ENCODE measurements at regions not wholly inside any gene's neighbourhood (a gene's known extent, or its start where the extent isn't known, plus 50 kb on each side); places are given as distances from the start of the nearest gene placed in this dataset.

DNA sequence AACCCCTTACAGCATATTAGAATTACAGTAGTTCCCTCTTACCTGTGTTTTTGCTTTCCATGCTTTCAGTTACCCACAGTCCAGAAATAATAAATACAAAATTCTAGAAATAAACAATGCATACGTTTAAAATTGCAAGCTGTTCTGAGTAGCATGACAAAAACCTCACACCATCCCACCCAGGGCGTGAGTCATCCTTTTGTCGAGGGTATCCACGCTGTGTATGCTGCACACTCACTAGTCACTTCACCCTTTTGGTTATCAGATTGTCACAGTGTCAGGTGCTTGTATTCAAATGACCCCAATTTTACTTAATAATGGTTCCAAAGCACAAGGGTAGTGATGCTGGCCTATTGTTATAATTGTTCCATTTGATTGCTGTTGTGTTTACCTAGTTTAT lies 72.5 kb upstream of the P3H2 start (continued):
- TF ChIP-seq, protein P1, sequence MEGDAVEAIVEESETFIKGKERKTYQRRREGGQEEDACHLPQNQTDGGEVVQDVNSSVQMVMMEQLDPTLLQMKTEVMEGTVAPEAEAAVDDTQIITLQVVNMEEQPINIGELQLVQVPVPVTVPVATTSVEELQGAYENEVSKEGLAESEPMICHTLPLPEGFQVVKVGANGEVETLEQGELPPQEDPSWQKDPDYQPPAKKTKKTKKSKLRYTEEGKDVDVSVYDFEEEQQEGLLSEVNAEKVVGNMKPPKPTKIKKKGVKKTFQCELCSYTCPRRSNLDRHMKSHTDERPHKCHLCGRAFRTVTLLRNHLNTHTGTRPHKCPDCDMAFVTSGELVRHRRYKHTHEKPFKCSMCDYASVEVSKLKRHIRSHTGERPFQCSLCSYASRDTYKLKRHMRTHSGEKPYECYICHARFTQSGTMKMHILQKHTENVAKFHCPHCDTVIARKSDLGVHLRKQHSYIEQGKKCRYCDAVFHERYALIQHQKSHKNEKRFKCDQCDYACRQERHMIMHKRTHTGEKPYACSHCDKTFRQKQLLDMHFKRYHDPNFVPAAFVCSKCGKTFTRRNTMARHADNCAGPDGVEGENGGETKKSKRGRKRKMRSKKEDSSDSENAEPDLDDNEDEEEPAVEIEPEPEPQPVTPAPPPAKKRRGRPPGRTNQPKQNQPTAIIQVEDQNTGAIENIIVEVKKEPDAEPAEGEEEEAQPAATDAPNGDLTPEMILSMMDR (IDR thresholded peaks at IDR 0.05 in 2 of 3, conservative IDR thresholded peaks at IDR 0.05 in 1 of 3; ENCODE audit: control insufficient read depth in 2 of 3, extremely low read depth in 1 of 3, insufficient read depth in 1 of 3, low read depth in 3 of 3, low read length in 3 of 3), result no peak
- no peak for TF ChIP-seq SREBF1 (IDR thresholded peaks at IDR 0.05; ENCODE audit: low read length)

DNA sequence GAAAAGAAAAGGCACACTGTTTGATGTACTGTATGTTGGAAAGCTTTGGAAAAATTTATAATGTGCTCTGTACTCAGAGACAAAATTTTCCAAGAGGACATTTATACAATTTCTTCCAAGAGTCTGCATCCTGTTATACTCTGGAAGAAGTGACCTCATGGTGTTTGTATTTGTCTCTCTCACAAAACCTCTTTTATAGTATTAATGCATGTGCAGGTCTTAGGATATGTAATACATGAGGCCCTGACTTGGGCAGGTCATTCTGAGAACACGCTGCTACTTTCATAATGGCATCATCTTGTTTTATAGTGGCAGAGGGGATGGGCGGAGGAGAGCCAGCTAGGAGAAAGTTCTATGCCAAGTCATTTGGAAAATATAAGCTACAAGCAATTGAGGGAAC lies 72.0 kb upstream of the P3H2 start:
- RAD21 ChIA-PET (ENCODE audit: unreplicated experiment), result interaction anchor here (1.0 to 1.4 kb wide), 3 partner anchors 8 to 91 kb away, joined by 3 to 4 read pairs (median 4); partner anchors contain the start of gene P3H2
- H3K4me2 ChIP-seq (ENCODE audit: control insufficient read depth, insufficient read depth), result no peak overlapping the region
- H3K4me3 ChIP-seq, result no peak overlapping the region
- FAIRE-seq (no peak), DNase-seq (ENCODE audit: low read depth, low spot score) (no peak), ATAC-seq (peak; percentile 85)
- no peaks in the 10 kb centered on the region for H3K79me2 ChIP-seq (ENCODE audit: control insufficient read depth, insufficient read depth, low read length)
- H2AFZ ChIP-seq (ENCODE audit: control insufficient read depth, low read depth, low read length), result no peak overlapping the region
- SMC1A ChIA-PET (ENCODE audit: uncharacterized antibody, unreplicated experiment), result interaction anchor here (0.6 to 1.3 kb wide), 4 partner anchors 10 to 231 kb away, joined by 3 to 4 read pairs (median 4); no protein-coding TSS in a partner anchor
- WGBS (ENCODE audit: insufficient coverage, insufficient replicate concordance, low lambda C conversion rate, missing lambda C conversion rate), result 18% methylated on average over 2 of the region's 2 CpGs
- no peaks in the 10 kb centered on the region for H3K4me1 ChIP-seq (ENCODE audit: control insufficient read depth, insufficient read depth, low read length)
- no peaks in the 10 kb centered on the region for H3K9me3 ChIP-seq (replicated peaks; ENCODE audit: control insufficient read depth, insufficient read depth, low read length)
- BruUV-seq (replicated peaks), result no TSS peak
- in situ Hi-C loops (cut with MboI) (no loop called here), intact Hi-C loops (cut with micrococcal nuclease; ENCODE audit: unreplicated experiment) (no loop called here)
- no peak overlapping the region for H3K9ac ChIP-seq (ENCODE audit: control insufficient read depth, insufficient read depth, low read length)
- TF ChIP-seq NFIC (IDR thresholded peaks at IDR 0.05; ENCODE audit: low read depth, low read length), result peak; percentile 27; the same call in 1 of the 2 replicates
- no peak for TF ChIP-seq RB1 (IDR thresholded peaks at IDR 0.05; ENCODE audit: borderline replicate concordance)
- 0 out of 2 replicates have a peak, but pooled peaks have one; percentile 36 for TF ChIP-seq CREM (IDR thresholded peaks at IDR 0.05; ENCODE audit: low read depth)
- TF ChIP-seq JUNB (IDR thresholded peaks at IDR 0.05), result peak; percentile 60
- TF ChIP-seq EED (IDR thresholded peaks at IDR 0.05; ENCODE audit: low read depth), result peak; percentile 59; the same call in 1 of the 2 replicates
- POLR2A ChIA-PET, result interaction anchor here (1.0 kb wide), 1 partner anchor 10 kb away, joined by 3 read pairs; no protein-coding TSS in a partner anchor
- H3K27ac ChIP-seq (ENCODE audit: control insufficient read depth, insufficient read depth), result no peak overlapping the region
- H4K20me1 ChIP-seq (ENCODE audit: control insufficient read depth, insufficient read depth), result no peaks in the 10 kb centered on the region
- H3K36me3 ChIP-seq (ENCODE audit: control insufficient read depth in 2 of 2, insufficient read depth in 2 of 2, low read length in 1 of 2), result no peaks in the 10 kb centered on the region
- CTCF ChIA-PET, result interaction anchor here (0.9 to 1.7 kb wide), 2 partner anchors 106 to 225 kb away, joined by 3 read pairs; no protein-coding TSS in a partner anchor
- no peaks in the 10 kb centered on the region for H3K27me3 ChIP-seq (replicated peaks in 1 of 2; ENCODE audit: control insufficient read depth in 2 of 2, insufficient read depth in 2 of 2, low read length in 1 of 2)

Data from GM12878 (cell line).